ENCODE measurements at regions not wholly inside any gene's neighbourhood (a gene's known extent, or its start where the extent isn't known, plus 50 kb on each side); places are given as distances from the start of the nearest gene placed in this dataset.
A peak's percentile ranks its signal among the peaks of the same experiment; 100 is the strongest.
"Not testable (repeated sequence)": the region's sequence is repeated elsewhere in the genome, so short reads cannot be mapped to it uniquely, and the experiment has no call there.

DNA sequence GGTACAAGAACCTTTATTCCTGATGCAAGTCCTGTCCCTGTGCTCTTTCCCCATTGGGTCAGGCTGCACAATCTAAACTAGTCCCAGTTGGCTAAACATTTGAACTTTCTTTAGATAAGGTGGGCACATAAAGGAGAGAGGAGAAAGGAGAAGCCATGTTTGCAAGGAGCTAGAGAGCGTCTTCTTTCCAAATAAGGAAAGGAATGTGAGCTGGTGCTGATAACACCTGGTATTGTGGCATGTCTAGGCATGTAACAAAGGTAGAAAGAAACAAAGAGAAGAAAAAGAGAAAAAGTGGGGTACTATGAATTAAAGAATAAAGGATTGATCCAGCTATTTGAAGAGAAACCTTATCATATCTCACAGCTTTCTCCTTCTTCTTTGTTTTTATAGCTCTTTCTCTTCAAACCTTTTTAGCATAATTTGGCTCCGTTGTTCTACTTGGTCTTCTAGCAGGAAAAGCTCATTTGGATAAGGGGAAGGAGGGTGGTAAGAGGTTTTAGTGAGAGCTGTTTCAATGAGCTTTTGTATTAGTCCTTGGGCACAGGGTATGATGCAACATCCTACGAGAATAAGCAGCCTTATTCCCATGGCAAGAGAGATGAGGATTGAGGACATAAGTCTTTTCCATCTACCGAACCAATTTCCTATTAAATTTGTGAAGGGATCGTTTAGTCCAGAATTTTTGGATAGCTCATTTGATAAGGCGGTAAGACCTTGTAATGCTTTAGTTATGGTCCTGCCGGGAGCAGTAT is 415.5 kb upstream of the MAN1A1 start:
- TF ChIP-seq, protein P1, sequence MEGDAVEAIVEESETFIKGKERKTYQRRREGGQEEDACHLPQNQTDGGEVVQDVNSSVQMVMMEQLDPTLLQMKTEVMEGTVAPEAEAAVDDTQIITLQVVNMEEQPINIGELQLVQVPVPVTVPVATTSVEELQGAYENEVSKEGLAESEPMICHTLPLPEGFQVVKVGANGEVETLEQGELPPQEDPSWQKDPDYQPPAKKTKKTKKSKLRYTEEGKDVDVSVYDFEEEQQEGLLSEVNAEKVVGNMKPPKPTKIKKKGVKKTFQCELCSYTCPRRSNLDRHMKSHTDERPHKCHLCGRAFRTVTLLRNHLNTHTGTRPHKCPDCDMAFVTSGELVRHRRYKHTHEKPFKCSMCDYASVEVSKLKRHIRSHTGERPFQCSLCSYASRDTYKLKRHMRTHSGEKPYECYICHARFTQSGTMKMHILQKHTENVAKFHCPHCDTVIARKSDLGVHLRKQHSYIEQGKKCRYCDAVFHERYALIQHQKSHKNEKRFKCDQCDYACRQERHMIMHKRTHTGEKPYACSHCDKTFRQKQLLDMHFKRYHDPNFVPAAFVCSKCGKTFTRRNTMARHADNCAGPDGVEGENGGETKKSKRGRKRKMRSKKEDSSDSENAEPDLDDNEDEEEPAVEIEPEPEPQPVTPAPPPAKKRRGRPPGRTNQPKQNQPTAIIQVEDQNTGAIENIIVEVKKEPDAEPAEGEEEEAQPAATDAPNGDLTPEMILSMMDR (IDR thresholded peaks at IDR 0.05), result no peak
- DNase-seq (ENCODE audit: low spot score), result no peak
- no peak overlapping the region for H3K4me3 ChIP-seq
- H3K27ac ChIP-seq, result no peak overlapping the region

DNA sequence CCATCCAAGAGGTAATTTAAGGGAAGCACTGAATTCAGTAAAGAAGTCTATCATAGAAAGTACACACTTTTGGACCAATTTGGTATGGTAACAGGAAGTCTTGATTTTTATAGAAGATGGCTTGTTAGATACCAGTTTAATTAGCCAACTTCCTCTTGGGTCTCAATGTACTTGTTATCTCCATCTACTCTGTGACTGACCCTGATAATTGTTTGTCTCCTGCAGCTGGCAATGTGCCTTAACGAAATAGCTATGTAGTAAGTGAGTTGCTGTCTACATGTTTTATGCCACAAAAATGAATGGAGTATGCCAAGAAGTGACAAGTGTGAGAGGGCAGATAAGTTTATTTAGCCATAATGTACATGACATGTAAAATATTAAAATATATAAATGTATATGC is 410.5 kb upstream of the MAN1A1 start:
- Histone ChIP-seq H3K27ac (no peak overlapping the region), H3K4me3 (no peak overlapping the region)
- TF ChIP-seq, protein P1 (IDR thresholded peaks at IDR 0.05), result no peak
- no peak for DNase-seq (ENCODE audit: low spot score)

DNA sequence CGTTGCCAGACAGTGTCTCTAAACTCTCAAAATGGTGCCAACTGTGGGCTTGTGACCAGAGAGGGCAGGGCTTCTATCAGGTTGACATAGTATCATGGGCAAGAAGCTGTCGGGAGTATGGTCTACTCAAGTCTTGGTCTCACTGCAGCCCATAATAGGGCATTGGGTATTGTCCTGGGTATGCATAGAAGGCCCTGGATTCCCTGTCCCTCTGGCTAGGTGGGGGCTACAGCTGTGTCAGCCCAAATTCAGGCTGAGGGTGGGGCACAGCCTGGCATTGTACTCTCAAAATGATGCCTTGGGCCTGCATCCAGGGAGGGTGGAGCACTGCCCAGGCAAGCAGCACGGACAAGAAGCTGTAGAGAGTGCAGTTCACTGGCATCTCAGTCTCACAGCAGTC is 408.8 kb upstream of the MAN1A1 start:
- no peak for DNase-seq (ENCODE audit: low spot score)
- Histone ChIP-seq H3K4me3 (no peak overlapping the region), H3K27ac (no peak overlapping the region)
- TF ChIP-seq, protein P1 (IDR thresholded peaks at IDR 0.05), result no peak

DNA sequence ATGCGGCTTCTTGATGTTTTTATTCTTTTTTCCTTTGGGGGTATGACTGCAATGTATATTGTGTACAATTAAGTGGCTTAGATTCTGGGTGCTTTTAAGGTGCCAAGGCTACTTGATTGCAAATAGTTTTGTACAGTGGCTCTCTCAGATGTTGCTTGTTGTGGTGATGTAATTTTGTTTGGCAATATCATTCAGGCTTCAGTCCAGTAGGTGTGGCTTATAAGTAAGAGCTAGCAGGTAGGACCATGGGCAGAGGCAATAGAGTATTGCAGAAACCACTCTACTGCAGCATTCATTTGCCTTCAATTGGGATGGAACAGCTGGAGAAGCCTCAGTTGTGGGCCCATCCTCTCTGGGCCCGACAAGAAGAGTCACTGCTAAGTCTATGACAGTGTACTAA is 407.9 kb upstream of the MAN1A1 start:
- DNase-seq (ENCODE audit: low spot score), result no peak
- Histone ChIP-seq H3K27ac (no peak overlapping the region), H3K4me3 (no peak overlapping the region)
- TF ChIP-seq, protein P1 (IDR thresholded peaks at IDR 0.05), result no peak

DNA sequence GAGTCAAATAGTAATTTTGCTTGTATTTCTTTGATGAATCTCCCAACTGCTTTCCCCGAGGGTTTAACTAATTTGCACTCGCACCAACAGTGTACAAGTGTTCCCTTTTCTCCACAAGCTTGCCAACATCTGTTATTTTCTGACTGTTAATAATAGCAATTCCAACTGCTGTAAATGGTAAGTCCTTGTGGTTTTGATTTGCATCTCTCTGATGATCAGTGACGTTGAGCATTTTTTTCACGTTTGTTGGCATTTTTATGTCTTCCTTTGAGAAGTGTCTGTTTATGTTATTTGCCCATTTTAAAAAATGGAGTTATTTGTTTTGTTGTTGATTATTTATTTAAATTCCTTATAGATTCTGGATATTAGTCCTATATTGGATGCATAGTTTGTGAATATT is 399.8 kb upstream of the MAN1A1 start:
- no peak for DNase-seq (ENCODE audit: low spot score)

DNA sequence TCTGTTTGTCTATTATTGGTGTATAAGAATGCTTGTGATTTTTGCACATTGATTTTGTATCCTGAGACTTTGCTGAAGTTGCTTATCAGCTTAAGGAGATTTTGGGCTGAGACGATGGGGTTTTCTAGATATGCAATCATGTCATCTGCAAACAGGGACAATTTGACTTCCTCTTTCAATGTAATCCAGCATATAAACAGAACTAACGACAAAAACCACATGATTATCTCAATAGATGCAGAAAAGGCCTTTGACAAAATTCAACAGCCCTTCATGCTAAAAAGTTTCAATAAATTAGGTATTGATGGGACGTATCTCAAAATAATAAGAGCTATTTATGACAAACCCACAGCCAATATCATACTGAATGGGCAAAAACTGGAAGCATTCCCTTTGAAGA is 399.0 kb upstream of the MAN1A1 start:
- H3K4me3 ChIP-seq; DNase-seq (ENCODE audit: low spot score); H3K27ac ChIP-seq: not testable (repeated sequence)

More for the DNA sequence above, 399.8 kb upstream of the MAN1A1 start:
- H3K27ac ChIP-seq, result no peak overlapping the region
- TF ChIP-seq, protein P1 (IDR thresholded peaks at IDR 0.05), result no peak
- no peak overlapping the region for H3K4me3 ChIP-seq

DNA sequence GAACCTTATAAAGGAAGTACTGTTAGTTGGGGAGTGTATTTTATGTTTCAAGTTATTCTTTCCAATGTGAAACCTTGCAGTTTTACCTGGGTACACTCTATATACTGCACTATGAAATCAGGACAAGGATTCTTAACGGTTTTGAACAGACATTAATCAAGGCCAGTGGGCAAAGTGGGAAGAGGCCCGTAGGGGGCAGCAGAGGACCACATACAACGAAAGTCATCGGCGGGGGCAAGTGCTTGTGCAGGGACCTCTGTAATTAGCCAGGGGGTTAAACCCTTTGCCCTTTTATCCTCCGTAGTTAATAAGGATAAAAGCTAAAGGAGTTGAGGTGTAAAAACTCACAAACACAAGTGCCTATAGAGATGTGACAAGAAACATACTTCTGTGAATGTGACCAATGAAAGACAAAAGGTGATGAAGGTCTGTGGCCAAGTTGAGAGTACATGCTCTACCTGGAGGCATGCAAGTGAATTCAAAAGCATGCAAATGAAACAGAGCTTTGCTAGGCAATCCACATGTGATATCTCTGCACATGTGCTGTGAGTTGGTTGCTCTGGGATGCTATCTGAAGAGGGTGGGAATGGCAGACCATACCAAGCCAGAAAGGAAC is 392.7 kb upstream of the MAN1A1 start:
- Histone ChIP-seq H3K4me3 (no peak overlapping the region), H3K27ac (no peak overlapping the region)
- DNase-seq (ENCODE audit: low spot score), result no peak
- TF ChIP-seq, protein P1 (IDR thresholded peaks at IDR 0.05), result peak; percentile 32
